H1 (cell line): ENCODE measurements at regions not wholly inside any gene's neighbourhood (a gene's known extent, or its start where the extent isn't known, plus 50 kb on each side); places are given as distances from the start of the nearest gene placed in this dataset.

Experiments
- CTCF ChIA-PET: fragments of 300-600 bp; sonication (Branson Sonifier 250); formaldehyde crosslinking; loops from one replicate; lab custom pipeline; 2021; ENCODE audit not compliant: partially characterized antibody; lab: Charles Lee
- POLR2A ChIA-PET: fragments of 300-600 bp; sonication (Branson Sonifier 250); formaldehyde crosslinking; loops from one replicate; lab custom pipeline; 2021; ENCODE audit warnings: inconsistent platforms; ENCODE audit not compliant: partially characterized antibody; lab: Charles Lee
- DNase-seq, 2 experiments: peaks; one replicate each; pipeline versions ENCODE4 v3.0.0 to v3.0.0-alpha.2; 2010 to 2022; ENCODE audit warnings: low spot score in 2 of 2, low read depth in 1 of 2, mixed read lengths in 1 of 2
- FAIRE-seq: peaks from 2 replicates; lab custom pipeline; 2011; peaks lifted over from hg19 to GRCh38; lab: Jason Lieb, UNC
- H2AFZ ChIP-seq: 2 replicates; pipeline ENCODE4 v1.8.1; 2012; ENCODE audit warnings: low read length, inconsistent platforms
- H2AK5ac ChIP-seq: 2 replicates; pipeline ENCODE4 v1.6.1; 2013; ENCODE audit warnings: low read depth, low read length
- H2BK120ac ChIP-seq: replicated peaks from 2 replicates; pipeline ENCODE3; 2013; ENCODE audit warnings: low read depth, low read length, inconsistent platforms
- H2BK12ac ChIP-seq: 2 replicates; pipeline ENCODE4 v1.6.1; 2013; ENCODE audit warnings: low read depth, low read length
- H2BK15ac ChIP-seq: 2 replicates; pipeline ENCODE4 v1.6.1; 2013; ENCODE audit warnings: low read length
- H2BK20ac ChIP-seq: 2 replicates; pipeline ENCODE4 v1.6.1; 2013; ENCODE audit warnings: low read length
- H2BK5ac ChIP-seq: 2 replicates; pipeline ENCODE4 v1.6.1; 2013; ENCODE audit warnings: low read depth, low read length
- H3K14ac ChIP-seq: 2 replicates; pipeline ENCODE4 v1.6.1; 2013; ENCODE audit warnings: inconsistent platforms; ENCODE audit not compliant: insufficient read length
- H3K18ac ChIP-seq: 2 replicates; pipeline ENCODE4 v1.6.1; 2013; ENCODE audit warnings: low read length; ENCODE audit errors: extremely low read depth
- H3K23ac ChIP-seq: 2 replicates; pipeline ENCODE4 v1.6.1; 2013; ENCODE audit warnings: inconsistent platforms; ENCODE audit not compliant: insufficient read length
- H3K23me2 ChIP-seq: 2 replicates; pipeline ENCODE4 v1.6.1; 2013; ENCODE audit warnings: low read depth, low read length
- H3K27ac ChIP-seq: 2 replicates; pipeline ENCODE4 v1.6.1; 2011; ENCODE audit warnings: low read depth, low read length, inconsistent platforms
- H3K27me3 ChIP-seq, 4 experiments: replicated peaks in 1 of 4; 1 replicate in 1 of 4; 2 replicates in 3 of 4; pipeline versions ENCODE4 v1.6.1 to v1.8.1; 2011 to 2013; ENCODE audit warnings: low read length in 3 of 4, mild to moderate bottlenecking in 3 of 4, inconsistent platforms in 2 of 4, mixed read lengths in 2 of 4, moderate library complexity in 1 of 4; ENCODE audit not compliant: control insufficient read depth in 3 of 4, insufficient read depth in 3 of 4; ENCODE audit errors: extremely low read depth in 1 of 4
- H3K36me3 ChIP-seq, 4 experiments: 2 replicates each; pipeline versions ENCODE4 v1.6.1 to v1.8.1; 2011 to 2013; ENCODE audit warnings: mild to moderate bottlenecking in 4 of 4, low read length in 3 of 4, moderate library complexity in 2 of 4, control low read depth in 1 of 4, inconsistent platforms in 1 of 4; ENCODE audit not compliant: insufficient read depth in 4 of 4, control insufficient read depth in 2 of 4
- H3K4ac ChIP-seq: replicated peaks from 2 replicates; pipeline ENCODE3; 2013; ENCODE audit warnings: low read length, low read depth, mixed read lengths, inconsistent platforms; ENCODE audit not compliant: insufficient read length
- H3K4me1 ChIP-seq, 4 experiments: replicated peaks in 1 of 4; 1 replicate in 1 of 4; 2 replicates in 3 of 4; pipeline versions ENCODE4 v1.6.1 to v1.8.1; 2011 to 2013; ENCODE audit warnings: low read length in 3 of 4, inconsistent platforms in 2 of 4, mixed read lengths in 1 of 4; ENCODE audit not compliant: insufficient read depth in 4 of 4, control insufficient read depth in 3 of 4
- H3K4me2 ChIP-seq, 2 experiments: 2 replicates each; pipeline versions ENCODE4 v1.6.1 to v1.8.1; 2011 to 2013; ENCODE audit warnings: low read depth in 2 of 2, low read length in 2 of 2, control low read depth in 1 of 2, inconsistent platforms in 1 of 2, mild to moderate bottlenecking in 1 of 2; ENCODE audit not compliant: insufficient read depth in 1 of 2
- H3K4me3 ChIP-seq, 4 experiments: fragments of 200-600, 300-600 bp in 1 of 4; sonication (generic), shearing (Covaris generic), sonication (Bioruptor Twin) in 1 of 4; 2 replicates each; pipeline versions ENCODE4 v1.5.1 to v1.8.1; 2011 to 2016; ENCODE audit warnings: low read length in 4 of 4, low read depth in 3 of 4, control low read depth in 2 of 4, inconsistent platforms in 2 of 4, mild to moderate bottlenecking in 2 of 4, mixed read lengths in 1 of 4, moderate library complexity in 1 of 4; ENCODE audit not compliant: insufficient read depth in 2 of 4; ENCODE audit errors: extremely low read depth in 1 of 4
- H3K56ac ChIP-seq: replicated peaks from 2 replicates; pipeline ENCODE3; 2013; ENCODE audit warnings: low read depth, mild to moderate bottlenecking, mixed read lengths, low read length, inconsistent platforms; ENCODE audit not compliant: insufficient read length
- H3K79me1 ChIP-seq: 2 replicates; pipeline ENCODE4 v1.6.1; 2013; ENCODE audit warnings: low read depth, low read length, control low read depth
- H3K79me2 ChIP-seq, 2 experiments: 2 replicates each; pipeline versions ENCODE4 v1.6.1 to v1.8.1; 2012 to 2013; ENCODE audit warnings: low read length in 2 of 2, mild to moderate bottlenecking in 2 of 2, inconsistent platforms in 1 of 2; ENCODE audit not compliant: insufficient read depth in 2 of 2, control insufficient read depth in 1 of 2
- H3K9ac ChIP-seq, 4 experiments: replicated peaks in 1 of 4; 1 replicate in 1 of 4; 2 replicates in 3 of 4; pipeline versions ENCODE4 v1.6.1 to v1.8.1; 2011 to 2013; ENCODE audit warnings: low read depth in 3 of 4, low read length in 3 of 4, control low read depth in 2 of 4, mild to moderate bottlenecking in 2 of 4, moderate library complexity in 2 of 4, inconsistent platforms in 1 of 4; ENCODE audit errors: extremely low read depth in 1 of 4
- H3K9me3 ChIP-seq, 2 experiments: 2 replicates each; pipeline versions ENCODE4 v1.6.1 to v1.8.1; 2012 to 2013; ENCODE audit warnings: mild to moderate bottlenecking in 2 of 2, moderate library complexity in 2 of 2, control low read depth in 1 of 2, inconsistent platforms in 1 of 2, low read depth in 1 of 2, low read length in 1 of 2, mixed read lengths in 1 of 2; ENCODE audit not compliant: insufficient read depth in 2 of 2
- H4K20me1 ChIP-seq, 2 experiments: replicated peaks in 1 of 2; 2 replicates each; pipeline versions ENCODE3 to v1.8.1; 2011 to 2013; ENCODE audit warnings: inconsistent platforms in 2 of 2, low read length in 2 of 2, mild to moderate bottlenecking in 1 of 2; ENCODE audit not compliant: insufficient read depth in 2 of 2, control insufficient read depth in 1 of 2
- H4K5ac ChIP-seq: 2 replicates; pipeline ENCODE4 v1.6.1; 2013; ENCODE audit warnings: low read length, low read depth, mixed read lengths, inconsistent platforms; ENCODE audit not compliant: insufficient read length
- H4K8ac ChIP-seq: 2 replicates; pipeline ENCODE4 v1.8.0; 2013; ENCODE audit warnings: mild to moderate bottlenecking, moderate library complexity, low read length, inconsistent platforms; ENCODE audit not compliant: insufficient read depth; ENCODE audit errors: extremely low read depth
- H4K91ac ChIP-seq: replicated peaks from 2 replicates; pipeline ENCODE3; 2013; ENCODE audit warnings: low read length, mixed read lengths, inconsistent platforms; ENCODE audit not compliant: insufficient read length
- RAD21 ChIP-seq, 2 experiments: IDR thresholded peaks in 1 of 2; conservative IDR thresholded peaks in 1 of 2; 2 replicates each; pipeline ENCODE4 v1.6.1; 2011; ENCODE audit warnings: low read depth in 2 of 2, low read length in 2 of 2, improper control_type of control experiment in 1 of 2, inconsistent platforms in 1 of 2, mild to moderate bottlenecking in 1 of 2, moderate library complexity in 1 of 2
- SUZ12 ChIP-seq: fragments of 200-600 bp; sonication (generic); IDR thresholded peaks from 2 replicates; pipeline ENCODE4 v1.6.1; 2012; ENCODE audit warnings: mild to moderate bottlenecking, inconsistent platforms, low read length, moderate library complexity, mixed read lengths
- WGBS, 2 experiments: shearing (Covaris generic) in 1 of 2; methylation state at CpG; one replicate each; pipeline versions ENCODE4 v1.1.6 to v1.1.7; 2013 to 2015; ENCODE audit warnings: low lambda C conversion rate in 2 of 2, mixed read lengths in 2 of 2, inconsistent platforms in 1 of 2, low coverage in 1 of 2, missing lambda C conversion rate in 1 of 2; ENCODE audit not compliant: insufficient replicate concordance in 2 of 2, insufficient coverage in 1 of 2, insufficient read length in 1 of 2; ENCODE audit errors: extremely low coverage in 1 of 2, missing lambda C conversion rate in 1 of 2; 5-methylcytosine and 5-hydroxymethylcytosine counted together
- TF ChIP-seq, protein P1 (sequence below), 3 experiments: IDR thresholded peaks; 1 replicate in 2 of 3; 2 replicates in 1 of 3; pipeline versions ENCODE4 v1.5.1 to v1.6.1; 2011; ENCODE audit warnings: low read length in 3 of 3, mild to moderate bottlenecking in 3 of 3, inconsistent platforms in 2 of 3, low read depth in 1 of 3, moderate library complexity in 1 of 3; ENCODE audit not compliant: insufficient read depth in 1 of 3; ENCODE audit errors: control extremely low read depth in 1 of 3

- Histone ChIP-seq H3K18ac (no peak overlapping the region; the same call in 1 of the 2 replicates), H2AFZ (peak overlapping the region; percentile 88)
- POLR2A ChIA-PET, result no interaction called here
Measured at GRCh38 chr1:186605762-186606350, 74.4 kb downstream of the PTGS2 start.

More at GRCh38 chr1:186605762-186606350, 74.4 kb downstream of the PTGS2 start:
- Histone ChIP-seq H3K4me3 (no peak overlapping the region), H3K4ac (no peak overlapping the region), H3K23ac (no peak overlapping the region), H4K91ac (no peak overlapping the region), H2BK15ac (no peak overlapping the region), H3K79me2 (no peaks in the 10 kb centered on the region), H2BK20ac (no peak overlapping the region), H3K14ac (no peak overlapping the region), H3K27ac (no peak overlapping the region), H3K9ac (no peak overlapping the region), H3K27me3 (no peaks in the 10 kb centered on the region), H2BK12ac (no peak overlapping the region), H3K9me3 (no peaks in the 10 kb centered on the region), H3K4me2 (no peak overlapping the region), H3K4me1 (peaks cover 0 to 4% (median under 1%) of the 10 kb centered on the region in 4 experiments; a peak in 3 of 7 replicates), H2AK5ac (no peak overlapping the region), H3K36me3 (no peaks in the 10 kb centered on the region), H2BK120ac (no peak overlapping the region), H3K23me2 (no peaks in the 10 kb centered on the region), H2BK5ac (0 out of 2 replicates have a peak overlapping the region, but pooled peaks have one; percentile 9), H3K56ac (no peak overlapping the region), H4K8ac (no peak overlapping the region), H4K20me1 (no peaks in the 10 kb centered on the region), H4K5ac (no peak overlapping the region), H3K79me1 (no peaks in the 10 kb centered on the region)
- DNase-seq, result peak; percentile 41 to 63
- peak; percentile 84 for FAIRE-seq
- WGBS, 2 experiments, result 31% methylated on average over 3 of the region's 4 CpGs; no CpG with 5 or more reads in 1 of the 2 experiments
- CTCF ChIA-PET, result interaction anchor here (0.6 to 3.9 kb wide), 36 partner anchors 9 to 1881 kb away, joined by 3 to 37 read pairs (median 4); partner anchors contain the start of gene PTGS2
- TF ChIP-seq RAD21 (IDR thresholded peaks at IDR 0.05 in 1 of 2, conservative IDR thresholded peaks at IDR 0.05 in 1 of 2; ENCODE audit: low read depth in 2 of 2, low read length in 2 of 2) (peak; percentile 98), SUZ12 (no peak)
- TF ChIP-seq, protein P1, sequence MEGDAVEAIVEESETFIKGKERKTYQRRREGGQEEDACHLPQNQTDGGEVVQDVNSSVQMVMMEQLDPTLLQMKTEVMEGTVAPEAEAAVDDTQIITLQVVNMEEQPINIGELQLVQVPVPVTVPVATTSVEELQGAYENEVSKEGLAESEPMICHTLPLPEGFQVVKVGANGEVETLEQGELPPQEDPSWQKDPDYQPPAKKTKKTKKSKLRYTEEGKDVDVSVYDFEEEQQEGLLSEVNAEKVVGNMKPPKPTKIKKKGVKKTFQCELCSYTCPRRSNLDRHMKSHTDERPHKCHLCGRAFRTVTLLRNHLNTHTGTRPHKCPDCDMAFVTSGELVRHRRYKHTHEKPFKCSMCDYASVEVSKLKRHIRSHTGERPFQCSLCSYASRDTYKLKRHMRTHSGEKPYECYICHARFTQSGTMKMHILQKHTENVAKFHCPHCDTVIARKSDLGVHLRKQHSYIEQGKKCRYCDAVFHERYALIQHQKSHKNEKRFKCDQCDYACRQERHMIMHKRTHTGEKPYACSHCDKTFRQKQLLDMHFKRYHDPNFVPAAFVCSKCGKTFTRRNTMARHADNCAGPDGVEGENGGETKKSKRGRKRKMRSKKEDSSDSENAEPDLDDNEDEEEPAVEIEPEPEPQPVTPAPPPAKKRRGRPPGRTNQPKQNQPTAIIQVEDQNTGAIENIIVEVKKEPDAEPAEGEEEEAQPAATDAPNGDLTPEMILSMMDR (IDR thresholded peaks at IDR 0.05; ENCODE audit: control extremely low read depth in 1 of 3, insufficient read depth in 1 of 3, low read depth in 1 of 3, low read length in 3 of 3), result peak; percentile 69 to 89 (median 86)
